ENCODE measurements at regions not wholly inside any gene's neighbourhood (a gene's known extent, or its start where the extent isn't known, plus 50 kb on each side); places are given as distances from the start of the nearest gene placed in this dataset.

GRCh38 chr15:69980341-69981059 lies 117.2 kb downstream of the TLE3 start:
- no peak for DNase-seq (ENCODE audit: low read depth in 4 of 4, low spot score in 2 of 4)

- no peak for DNase-seq (ENCODE audit: low read depth in 4 of 4, low spot score in 2 of 4)
Measured at GRCh38 chr15:69982037-69982436, 115.7 kb downstream of the TLE3 start.

GRCh38 chr15:69983696-69984265 lies 113.9 kb downstream of the TLE3 start:
- no peak for DNase-seq (ENCODE audit: low read depth in 4 of 4, low spot score in 2 of 4)

GRCh38 chr15:69987492-69988489 lies 109.9 kb downstream of the TLE3 start:
- no peak for DNase-seq (ENCODE audit: low read depth in 4 of 4, low spot score in 2 of 4)

GRCh38 chr15:69988541-69989225 lies 109.0 kb downstream of the TLE3 start:
- DNase-seq (ENCODE audit: low read depth in 4 of 4, low spot score in 2 of 4): no peak

- DNase-seq (ENCODE audit: low read depth in 4 of 4, low spot score in 2 of 4): no peak
Measured at GRCh38 chr15:69990566-69991421, 106.9 kb downstream of the TLE3 start.

- DNase-seq (ENCODE audit: low read depth in 4 of 4, low spot score in 2 of 4): no peak
Measured at GRCh38 chr15:69991551-69991980, 106.2 kb downstream of the TLE3 start.

- no peak for DNase-seq (ENCODE audit: low read depth in 4 of 4, low spot score in 2 of 4)
Measured at GRCh38 chr15:69992348-69992747, 105.4 kb downstream of the TLE3 start.

GRCh38 chr15:69994429-69995205 lies 103.1 kb downstream of the TLE3 start:
- DNase-seq (ENCODE audit: low read depth in 4 of 4, low spot score in 2 of 4): no peak

GRCh38 chr15:69996321-69997160 lies 101.2 kb downstream of the TLE3 start:
- no peak for DNase-seq (ENCODE audit: low read depth in 4 of 4, low spot score in 2 of 4)

GRCh38 chr15:69997161-69997485 lies 100.6 kb downstream of the TLE3 start:
- no peak for DNase-seq (ENCODE audit: low read depth in 4 of 4, low spot score in 2 of 4)

All from left renal cortex interstitium (tissue), 4 donors.